NCI-H2081 (cell line): ENCODE measurements at regions not wholly inside any gene's neighbourhood (a gene's known extent, or its start where the extent isn't known, plus 50 kb on each side); places are given as distances from the start of the nearest gene placed in this dataset.
"Not testable (repeated sequence)": the region's sequence is repeated elsewhere in the genome, so short reads cannot be mapped to it uniquely, and the experiment has no call there.

Source experiments
- DNase-seq, 2 experiments: peaks; one replicate each; lab custom pipeline; 2025; lab: John Stamatoyannopoulos, UW

GRCh38 chr4:188287169-188287894 is 148.1 kb downstream of the TRIML1 start:
- DNase-seq: no peak

GRCh38 chr4:188289531-188290125 is 150.4 kb downstream of the TRIML1 start:
- DNase-seq: no peak

- no peak for DNase-seq
Observed at GRCh38 chr4:188295899-188296298, 156.7 kb downstream of the TRIML1 start.

GRCh38 chr4:188296331-188296730 is 157.1 kb downstream of the TRIML1 start:
- no peak for DNase-seq

GRCh38 chr4:188297873-188298272 is 158.6 kb downstream of the TRIML1 start:
- DNase-seq: no peak

GRCh38 chr4:188299161-188299560 is 159.9 kb downstream of the TRIML1 start:
- peak in 1 of 2 experiments; percentile 1 for DNase-seq

GRCh38 chr4:188300385-188300784 is 161.1 kb downstream of the TRIML1 start:
- DNase-seq: no peak

GRCh38 chr4:188305690-188306089 is 166.4 kb downstream of the TRIML1 start:
- DNase-seq: no peak

- no peak for DNase-seq
Observed at GRCh38 chr4:188307591-188307990, 168.3 kb downstream of the TRIML1 start.

GRCh38 chr4:188308142-188308541 is 168.9 kb downstream of the TRIML1 start:
- DNase-seq: no peak

GRCh38 chr4:188316391-188316790 is 177.2 kb downstream of the TRIML1 start:
- no peak for DNase-seq

- DNase-seq: no peak
Observed at GRCh38 chr4:188328966-188329365, 189.7 kb downstream of the TRIML1 start.

- DNase-seq: no peak
Observed at GRCh38 chr4:188329521-188329920, 190.3 kb downstream of the TRIML1 start.

- no peak for DNase-seq
Observed at GRCh38 chr4:188332265-188332664, 193.0 kb downstream of the TRIML1 start.

- DNase-seq: no peak
Observed at GRCh38 chr4:188336891-188337290, 197.7 kb downstream of the TRIML1 start.

- DNase-seq: no peak
Observed at GRCh38 chr4:188341428-188341827, 202.2 kb downstream of the TRIML1 start.

- no peak for DNase-seq
Observed at GRCh38 chr4:188346171-188346809, 207.0 kb downstream of the TRIML1 start.

GRCh38 chr4:188347339-188347738 is 208.1 kb downstream of the TRIML1 start:
- DNase-seq: no peak

GRCh38 chr4:188349569-188349968 is 210.3 kb downstream of the TRIML1 start:
- not testable (repeated sequence) for DNase-seq

GRCh38 chr4:188363196-188363595 is 224.0 kb downstream of the TRIML1 start:
- no peak for DNase-seq

- no peak for DNase-seq
Observed at GRCh38 chr4:188370777-188371176, 231.5 kb downstream of the TRIML1 start.

GRCh38 chr4:188372058-188372457 is 232.8 kb downstream of the TRIML1 start:
- DNase-seq: no peak

GRCh38 chr4:188372829-188373228 is 233.6 kb downstream of the TRIML1 start:
- DNase-seq: peak in 1 of 2 experiments; percentile 0
